D721Med (cell line): ENCODE measurements at regions not wholly inside any gene's neighbourhood (a gene's known extent, or its start where the extent isn't known, plus 50 kb on each side); places are given as distances from the start of the nearest gene placed in this dataset.

ENCODE experiments used
- DNase-seq: peaks from one replicate; pipeline ENCODE4 v3.0.0; 2011; ENCODE audit warnings: low spot score; ENCODE audit not compliant: insufficient read length
- FAIRE-seq: peaks from 2 replicates; lab custom pipeline; 2011; peaks lifted over from hg19 to GRCh38; lab: Jason Lieb, UNC
- TF ChIP-seq, protein P1 (sequence below): IDR thresholded peaks from 2 replicates; pipeline ENCODE4 v1.5.1; 2012; ENCODE audit warnings: mild to moderate bottlenecking, control low read depth; ENCODE audit not compliant: insufficient read depth; ENCODE audit errors: missing control alignments

DNA sequence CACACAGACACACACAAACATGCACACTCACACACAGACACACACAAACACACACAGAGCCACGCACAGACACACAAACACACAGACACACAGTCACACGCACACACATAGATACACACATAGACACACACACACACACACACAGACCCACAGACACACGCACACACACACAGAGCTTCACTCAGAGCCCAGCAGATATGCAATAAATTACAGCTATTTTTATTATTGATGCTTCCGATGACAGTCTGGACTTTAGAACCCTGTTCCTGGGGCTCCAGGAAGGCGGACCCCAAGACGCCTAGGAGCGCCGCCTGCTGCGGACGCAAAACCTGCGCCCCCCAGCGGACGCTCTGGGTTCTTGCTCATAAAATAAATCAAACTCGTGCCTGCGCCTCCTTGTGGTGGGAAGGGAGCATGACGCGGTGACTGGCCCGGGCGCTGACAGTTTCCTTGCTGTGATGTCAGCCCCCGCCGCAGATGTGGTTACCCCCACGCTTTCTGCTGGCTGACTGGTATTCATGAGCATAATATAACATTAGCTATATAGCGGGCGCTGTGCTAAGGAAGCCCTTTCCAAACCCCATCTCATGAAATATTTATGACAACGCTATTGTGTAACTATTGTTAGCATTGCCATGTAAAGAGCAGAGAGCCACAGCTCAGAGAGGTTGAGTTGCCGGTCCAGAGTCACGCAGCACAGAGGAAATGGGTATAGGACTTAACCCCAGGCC lies 64.4 kb upstream of the TM9SF2 start:
- DNase-seq (peak; percentile 44), FAIRE-seq (no peak)
- TF ChIP-seq, protein P1, sequence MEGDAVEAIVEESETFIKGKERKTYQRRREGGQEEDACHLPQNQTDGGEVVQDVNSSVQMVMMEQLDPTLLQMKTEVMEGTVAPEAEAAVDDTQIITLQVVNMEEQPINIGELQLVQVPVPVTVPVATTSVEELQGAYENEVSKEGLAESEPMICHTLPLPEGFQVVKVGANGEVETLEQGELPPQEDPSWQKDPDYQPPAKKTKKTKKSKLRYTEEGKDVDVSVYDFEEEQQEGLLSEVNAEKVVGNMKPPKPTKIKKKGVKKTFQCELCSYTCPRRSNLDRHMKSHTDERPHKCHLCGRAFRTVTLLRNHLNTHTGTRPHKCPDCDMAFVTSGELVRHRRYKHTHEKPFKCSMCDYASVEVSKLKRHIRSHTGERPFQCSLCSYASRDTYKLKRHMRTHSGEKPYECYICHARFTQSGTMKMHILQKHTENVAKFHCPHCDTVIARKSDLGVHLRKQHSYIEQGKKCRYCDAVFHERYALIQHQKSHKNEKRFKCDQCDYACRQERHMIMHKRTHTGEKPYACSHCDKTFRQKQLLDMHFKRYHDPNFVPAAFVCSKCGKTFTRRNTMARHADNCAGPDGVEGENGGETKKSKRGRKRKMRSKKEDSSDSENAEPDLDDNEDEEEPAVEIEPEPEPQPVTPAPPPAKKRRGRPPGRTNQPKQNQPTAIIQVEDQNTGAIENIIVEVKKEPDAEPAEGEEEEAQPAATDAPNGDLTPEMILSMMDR, result peak; percentile 100

DNA sequence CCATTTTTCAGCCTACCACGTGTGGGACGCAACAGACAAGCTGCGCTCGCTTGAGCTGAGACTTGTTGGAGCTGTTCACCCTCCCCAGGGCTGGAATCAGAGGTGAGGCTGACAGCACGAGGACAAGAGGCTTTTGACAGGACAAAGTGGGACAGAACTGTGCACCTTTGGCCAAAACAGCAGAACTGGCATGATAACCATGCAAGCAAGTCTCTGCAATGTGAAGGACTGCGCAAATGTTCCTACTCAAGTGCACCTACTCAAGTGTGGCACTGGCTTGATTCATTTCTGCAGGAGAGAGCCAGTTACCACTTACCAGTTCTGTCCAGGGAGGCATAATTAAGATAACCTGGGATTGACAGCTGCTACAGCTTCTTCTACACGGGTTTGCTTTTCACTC lies 62.2 kb upstream of the TM9SF2 start:
- no peak for DNase-seq
- FAIRE-seq, result no peak
- TF ChIP-seq, protein P1, result no peak

DNA sequence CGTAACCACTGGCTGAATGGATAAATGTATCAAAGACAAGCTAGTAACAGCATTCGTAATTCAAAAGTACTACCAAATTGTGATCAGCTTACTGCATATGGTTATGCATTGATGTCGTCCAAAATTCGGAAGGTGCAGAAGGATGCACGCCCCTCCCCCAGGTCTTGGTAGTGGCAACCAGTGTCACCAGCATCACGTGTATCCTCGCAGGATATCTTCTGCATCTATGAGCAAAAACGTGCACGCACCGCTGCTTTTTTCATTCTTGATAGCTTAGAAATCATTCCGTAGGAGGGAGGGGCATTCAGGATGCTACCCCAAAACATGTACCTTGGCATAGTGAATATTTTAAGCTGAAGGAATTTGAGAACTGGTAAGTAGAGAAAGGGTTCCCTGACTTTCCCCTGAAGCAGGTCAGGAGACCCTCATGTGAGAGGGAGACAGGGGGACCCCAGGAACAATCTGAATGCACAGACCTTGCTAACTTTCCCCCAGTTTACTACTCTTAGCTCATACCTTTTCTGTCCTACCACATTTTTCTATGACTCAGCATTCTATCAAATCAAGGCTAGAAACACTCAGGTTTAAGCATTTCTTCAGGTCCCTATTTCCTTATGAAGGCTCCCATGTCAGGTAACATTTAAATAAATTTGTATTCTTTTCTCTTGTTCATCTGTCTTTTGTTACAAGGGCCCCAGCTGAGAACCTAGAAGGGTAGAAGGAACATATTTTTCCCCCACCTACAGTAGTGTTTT lies 61.2 kb upstream of the TM9SF2 start:
- FAIRE-seq (no peak), DNase-seq (no peak)
- TF ChIP-seq, protein P1, result no peak

DNA sequence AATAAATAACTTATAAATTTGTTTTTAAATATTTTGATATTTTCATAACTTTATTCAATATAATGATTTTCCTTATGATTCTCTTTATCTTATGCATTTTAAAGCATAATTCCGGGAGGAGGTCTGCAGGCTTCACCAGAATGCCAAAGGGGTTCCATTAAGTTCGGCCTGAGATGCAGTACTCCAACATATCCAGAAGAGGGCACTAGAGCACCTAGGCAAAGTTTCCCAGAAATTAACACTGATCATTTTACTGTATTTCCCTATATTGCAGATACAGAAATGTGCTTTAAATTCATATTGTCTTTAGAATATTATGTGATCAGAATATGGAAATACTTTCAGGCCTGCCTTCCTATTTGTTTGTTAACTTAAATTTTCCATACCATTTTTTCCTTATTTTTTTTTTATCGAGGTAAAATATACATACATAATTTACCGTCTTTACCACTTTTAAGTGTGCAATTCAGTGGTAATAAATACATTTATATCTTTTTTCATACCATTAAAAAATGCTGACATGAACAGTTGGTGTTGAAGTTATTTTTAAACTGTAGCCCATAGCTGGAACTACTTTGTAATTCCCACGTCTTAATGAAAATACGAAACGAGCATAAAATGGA lies 58.9 kb upstream of the TM9SF2 start:
- no peak for DNase-seq
- TF ChIP-seq, protein P1, result peak; percentile 90
- FAIRE-seq, result peak; percentile 63

DNA sequence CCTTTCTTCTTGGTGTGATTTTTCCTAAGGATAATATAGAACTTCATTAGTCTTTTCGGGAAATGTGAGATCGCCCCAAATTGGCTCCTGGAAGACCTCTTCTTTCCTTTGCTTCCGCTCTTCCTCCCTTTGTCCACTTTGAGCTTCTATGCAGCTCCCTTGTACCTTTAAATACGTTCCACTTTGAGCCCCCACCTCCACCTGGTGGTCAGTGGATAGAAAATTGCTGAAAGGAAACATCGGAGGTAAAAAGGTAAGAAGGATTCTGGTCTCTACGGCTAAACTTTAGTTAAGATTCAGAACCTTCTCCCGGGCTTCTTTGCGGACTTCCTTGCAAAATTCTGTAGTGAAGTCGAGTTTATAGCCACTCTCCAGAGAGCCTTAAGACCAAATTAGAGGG lies 55.0 kb upstream of the TM9SF2 start:
- TF ChIP-seq, protein P1, result no peak
- DNase-seq, result no peak
- FAIRE-seq, result no peak

DNA sequence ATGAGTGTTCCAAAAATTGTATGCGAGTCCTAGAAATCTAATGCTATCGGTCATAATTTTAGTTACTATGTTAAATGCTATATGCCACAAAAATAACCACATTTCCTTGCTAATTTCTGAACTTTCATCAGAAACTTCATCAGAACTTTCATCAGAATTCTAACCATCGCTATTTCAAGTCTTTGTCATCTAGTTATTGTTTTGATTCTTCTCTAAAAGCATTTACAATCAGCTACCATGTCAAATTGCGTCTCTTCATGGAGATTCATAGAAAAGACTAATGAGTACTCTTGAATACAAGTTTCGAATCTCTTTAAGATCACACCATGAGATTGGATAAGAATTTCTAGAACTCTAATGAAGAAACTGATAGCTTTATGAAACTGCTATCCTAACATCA lies 52.7 kb upstream of the TM9SF2 start:
- no peak for FAIRE-seq
- DNase-seq, result no peak
- TF ChIP-seq, protein P1, result no peak
